Thoracic aorta (tissue), 2 donors: ENCODE measurements at regions not wholly inside any gene's neighbourhood (a gene's known extent, or its start where the extent isn't known, plus 50 kb on each side); places are given as distances from the start of the nearest gene placed in this dataset.

Experiments
- ATAC-seq: fragments of 150-250 bp; one replicate; pipeline ENCODE4 v1.8.0; 2017; ENCODE audit warnings: low read depth; ENCODE audit not compliant: insufficient number of reproducible peaks, low FRiP score
- DNase-seq: peaks from one replicate; pipeline ENCODE4 v3.0.0-alpha.2; 2020; ENCODE audit warnings: low spot score
- H3K27ac ChIP-seq, 2 donors: fragments of 200-600 bp; sonication (generic); 1 replicate in 1 of 2; 2 replicates in 1 of 2; pipeline ENCODE4 v1.5.1; 2016; ENCODE audit warnings: mild to moderate bottlenecking in 2 of 2, moderate library complexity in 2 of 2
- H3K27me3 ChIP-seq: fragments of 200-600 bp; sonication (generic); replicated peaks from 2 replicates; pipeline ENCODE4 v1.6.0; 2016; ENCODE audit warnings: mild to moderate bottlenecking; ENCODE audit not compliant: insufficient read depth
- H3K36me3 ChIP-seq: fragments of 200-600 bp; sonication (generic); one replicate; pipeline ENCODE4 v1.5.1; 2016
- H3K4me1 ChIP-seq, 2 donors: fragments of 200-600 bp; sonication (generic); 1 replicate in 1 of 2; 2 replicates in 1 of 2; pipeline versions ENCODE4 v1.5.1 to v1.6.0; 2016; ENCODE audit warnings: low read depth in 2 of 2, mild to moderate bottlenecking in 1 of 2; ENCODE audit not compliant: control insufficient read depth in 1 of 2
- H3K4me3 ChIP-seq: fragments of 200-600 bp; sonication (generic); 2 replicates; pipeline ENCODE4 v1.5.1; 2016; ENCODE audit warnings: mild to moderate bottlenecking
- H3K9me3 ChIP-seq: fragments of 200-600 bp; sonication (generic); 2 replicates; pipeline ENCODE4 v1.5.1; 2016
- TF ChIP-seq, protein P1 (sequence below): fragments of 200-600 bp; sonication (generic); IDR thresholded peaks from one replicate; pipeline ENCODE4 v1.5.1; 2019; ENCODE audit warnings: antibody characterized with exemption

DNA sequence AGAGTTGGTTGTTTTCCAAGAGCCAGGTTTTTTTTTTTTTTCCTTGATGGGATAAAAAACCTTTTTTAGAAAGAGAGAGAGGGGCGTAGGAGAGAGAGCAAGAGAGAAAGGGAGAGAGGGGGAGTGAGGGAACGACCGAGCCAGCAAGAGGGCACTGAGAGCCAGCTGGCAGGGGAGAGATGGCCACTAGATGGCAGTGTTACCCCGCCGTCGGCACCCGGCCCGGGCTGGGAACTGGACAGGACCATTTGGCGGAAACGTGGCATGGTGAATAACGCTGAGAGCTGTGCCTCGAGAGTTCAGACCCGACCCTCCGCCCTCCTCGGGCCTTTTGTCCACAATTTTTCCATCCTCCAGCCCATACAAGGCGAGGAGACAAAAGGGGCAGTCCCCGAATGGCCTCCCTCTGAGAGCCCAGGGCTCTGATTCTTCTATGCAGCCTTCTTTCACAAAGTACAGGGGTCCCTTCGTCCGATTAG is 286.7 kb upstream of the VRK2 start:
- Histone ChIP-seq H3K27me3 (no peaks in the 10 kb centered on the region), H3K27ac (no peak overlapping the region), H3K4me1 (peaks cover 4 to 9% of the 10 kb centered on the region in 2 donors), H3K9me3 (no peaks in the 10 kb centered on the region), H3K4me3 (peak overlapping the region; percentile 66), H3K36me3 (no peaks in the 10 kb centered on the region)
- ATAC-seq (peak; percentile 94), DNase-seq (peak; percentile 52)
- TF ChIP-seq, protein P1, sequence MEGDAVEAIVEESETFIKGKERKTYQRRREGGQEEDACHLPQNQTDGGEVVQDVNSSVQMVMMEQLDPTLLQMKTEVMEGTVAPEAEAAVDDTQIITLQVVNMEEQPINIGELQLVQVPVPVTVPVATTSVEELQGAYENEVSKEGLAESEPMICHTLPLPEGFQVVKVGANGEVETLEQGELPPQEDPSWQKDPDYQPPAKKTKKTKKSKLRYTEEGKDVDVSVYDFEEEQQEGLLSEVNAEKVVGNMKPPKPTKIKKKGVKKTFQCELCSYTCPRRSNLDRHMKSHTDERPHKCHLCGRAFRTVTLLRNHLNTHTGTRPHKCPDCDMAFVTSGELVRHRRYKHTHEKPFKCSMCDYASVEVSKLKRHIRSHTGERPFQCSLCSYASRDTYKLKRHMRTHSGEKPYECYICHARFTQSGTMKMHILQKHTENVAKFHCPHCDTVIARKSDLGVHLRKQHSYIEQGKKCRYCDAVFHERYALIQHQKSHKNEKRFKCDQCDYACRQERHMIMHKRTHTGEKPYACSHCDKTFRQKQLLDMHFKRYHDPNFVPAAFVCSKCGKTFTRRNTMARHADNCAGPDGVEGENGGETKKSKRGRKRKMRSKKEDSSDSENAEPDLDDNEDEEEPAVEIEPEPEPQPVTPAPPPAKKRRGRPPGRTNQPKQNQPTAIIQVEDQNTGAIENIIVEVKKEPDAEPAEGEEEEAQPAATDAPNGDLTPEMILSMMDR, result peak; percentile 88

DNA sequence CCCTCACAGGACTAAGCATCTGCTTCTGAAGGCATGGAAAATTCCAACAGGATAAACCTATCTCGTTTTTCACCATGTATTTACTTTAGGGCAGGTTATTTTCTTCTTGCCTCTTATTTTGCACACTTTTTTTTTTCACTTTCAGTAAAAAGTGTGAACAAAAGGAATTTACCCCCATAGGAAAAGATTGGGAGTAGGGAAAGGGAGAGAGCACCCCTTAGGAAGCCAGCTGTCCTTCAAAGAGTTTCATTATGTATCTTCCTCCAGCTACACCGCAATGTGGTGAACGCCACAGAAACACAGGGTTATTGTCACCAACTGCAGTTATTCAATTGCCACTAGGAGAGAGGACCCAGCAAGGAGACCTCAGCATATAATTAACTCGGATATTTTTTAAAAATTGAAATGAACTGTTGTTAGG is 286.2 kb upstream of the VRK2 start:
- Histone ChIP-seq H3K27me3 (no peaks in the 10 kb centered on the region), H3K36me3 (no peaks in the 10 kb centered on the region), H3K9me3 (no peaks in the 10 kb centered on the region), H3K27ac (no peak overlapping the region), H3K4me1 (peaks cover 4 to 9% of the 10 kb centered on the region in 2 donors), H3K4me3 (peak overlapping the region; percentile 66)
- TF ChIP-seq, protein P1, result no peak
- DNase-seq (no peak), ATAC-seq (no peak)

DNA sequence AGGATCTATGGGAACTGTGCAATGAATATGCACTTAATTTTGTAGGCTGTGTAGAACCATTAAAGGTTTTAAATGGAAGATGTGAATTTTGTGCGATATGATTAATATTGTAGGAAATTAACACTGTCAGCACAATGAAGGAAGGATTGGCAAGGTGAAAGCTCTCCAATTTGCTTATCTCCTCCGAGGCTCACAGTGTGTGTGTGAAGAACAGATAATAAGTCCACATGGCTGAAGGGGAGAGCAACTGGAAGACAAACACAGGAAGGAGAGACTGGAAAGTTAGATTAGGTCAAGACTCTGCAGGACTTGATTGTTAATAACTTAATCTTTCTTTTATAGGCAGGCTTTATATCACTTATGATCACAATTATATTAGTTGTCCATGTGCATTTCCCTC is 269.7 kb upstream of the VRK2 start:
- DNase-seq (no peak), ATAC-seq (no peak)
- TF ChIP-seq, protein P1, result no peak
- no peak overlapping the region for H3K4me3 ChIP-seq
- no peaks in the 10 kb centered on the region for H3K27me3 ChIP-seq
- H3K9me3 ChIP-seq, result no peaks in the 10 kb centered on the region
- H3K27ac ChIP-seq, result no peak overlapping the region
- H3K4me1 ChIP-seq, result no peaks in the 10 kb centered on the region
- H3K36me3 ChIP-seq, result no peaks in the 10 kb centered on the region

DNA sequence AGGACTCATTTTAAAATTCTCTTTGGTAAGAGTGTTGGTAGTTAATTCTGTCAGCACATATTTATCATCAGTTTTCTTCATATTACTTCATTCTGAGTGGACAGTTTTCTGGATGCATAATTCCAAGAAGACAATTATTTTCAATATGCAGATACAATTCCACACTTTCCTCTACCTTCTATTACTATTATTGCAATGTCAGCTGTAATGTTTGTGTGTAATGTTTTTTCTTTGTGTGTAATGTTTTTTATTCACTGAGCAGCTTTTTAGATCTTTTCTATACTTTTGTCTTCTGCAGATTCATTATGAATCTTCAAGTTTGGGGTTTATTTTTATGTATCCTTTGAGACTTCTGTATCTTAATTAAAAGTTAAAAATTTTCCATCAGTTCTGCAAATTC is 264.0 kb upstream of the VRK2 start:
- no peak overlapping the region for H3K4me3 ChIP-seq
- no peaks in the 10 kb centered on the region for H3K27me3 ChIP-seq
- no peak for DNase-seq
- ATAC-seq, result no peak
- H3K9me3 ChIP-seq, result no peaks in the 10 kb centered on the region
- H3K27ac ChIP-seq, result no peak overlapping the region
- no peaks in the 10 kb centered on the region for H3K4me1 ChIP-seq
- H3K36me3 ChIP-seq, result no peaks in the 10 kb centered on the region
- TF ChIP-seq, protein P1, result no peak

- TF ChIP-seq, protein P1, result no peak
- Histone ChIP-seq H3K4me3 (no peak overlapping the region), H3K4me1 (no peaks in the 10 kb centered on the region), H3K27ac (no peak overlapping the region), H3K36me3 (no peaks in the 10 kb centered on the region), H3K27me3 (no peaks in the 10 kb centered on the region), H3K9me3 (peaks cover 3% of the 10 kb centered on the region)
- DNase-seq (no peak), ATAC-seq (no peak)
Observed at GRCh38 chr2:57793310-57793709, 253.3 kb upstream of the VRK2 start.
